SH-SY5Y (cell line): ENCODE measurements at regions not wholly inside any gene's neighbourhood (a gene's known extent, or its start where the extent isn't known, plus 50 kb on each side); places are given as distances from the start of the nearest gene placed in this dataset.

Experiments
- GATA2 ChIP-seq: IDR thresholded peaks from 2 replicates; pipeline ENCODE4 v1.6.1; 2011; ENCODE audit warnings: mild to moderate bottlenecking, low read depth, low read length
- GATA3 ChIP-seq: IDR thresholded peaks from 2 replicates; pipeline ENCODE4 v1.6.1; 2011; ENCODE audit warnings: low read depth, mild to moderate bottlenecking, low read length, moderate library complexity

GRCh38 chr17:34485999-34486398 is 93.4 kb upstream of the TMEM132E start:
- no peak for TF ChIP-seq GATA3
- no peak for TF ChIP-seq GATA2

- TF ChIP-seq GATA2 (no peak), GATA3 (no peak)
Measured at GRCh38 chr17:34484193-34484733, 95.1 kb upstream of the TMEM132E start.

GRCh38 chr17:34482730-34483129 is 96.7 kb upstream of the TMEM132E start:
- TF ChIP-seq GATA2 (no peak), GATA3 (no peak)

GRCh38 chr17:34481779-34482178 is 97.6 kb upstream of the TMEM132E start:
- TF ChIP-seq GATA3 (no peak), GATA2 (no peak)

GRCh38 chr17:34479371-34479770 is 100.0 kb upstream of the TMEM132E start:
- TF ChIP-seq GATA3 (no peak), GATA2 (no peak)

- no peak for TF ChIP-seq GATA2
- no peak for TF ChIP-seq GATA3
Measured at GRCh38 chr17:34478244-34478643, 101.1 kb upstream of the TMEM132E start.

GRCh38 chr17:34475296-34475695 is 104.1 kb upstream of the TMEM132E start:
- TF ChIP-seq GATA2 (no peak), GATA3 (no peak)

- TF ChIP-seq GATA3 (no peak), GATA2 (no peak)
Measured at GRCh38 chr17:34474706-34475105, 104.7 kb upstream of the TMEM132E start.

- no peak for TF ChIP-seq GATA3
- no peak for TF ChIP-seq GATA2
Measured at GRCh38 chr17:34472363-34472762, 107.0 kb upstream of the TMEM132E start.

GRCh38 chr17:34465789-34466188 is 102.8 kb upstream of the CCL1 start:
- TF ChIP-seq GATA3 (no peak), GATA2 (no peak)

GRCh38 chr17:34464812-34465211 is 101.8 kb upstream of the CCL1 start:
- no peak for TF ChIP-seq GATA2
- no peak for TF ChIP-seq GATA3

- TF ChIP-seq GATA2 (no peak), GATA3 (no peak)
Measured at GRCh38 chr17:34458266-34458665, 95.2 kb upstream of the CCL1 start.

GRCh38 chr17:34456121-34456520 is 93.1 kb upstream of the CCL1 start:
- no peak for TF ChIP-seq GATA2

- no peak for TF ChIP-seq GATA2
- no peak for TF ChIP-seq GATA3
Measured at GRCh38 chr17:34452769-34453168, 89.7 kb upstream of the CCL1 start.

- TF ChIP-seq GATA3 (no peak), GATA2 (no peak)
Measured at GRCh38 chr17:34451313-34451712, 88.3 kb upstream of the CCL1 start.

GRCh38 chr17:34447406-34447805 is 84.4 kb upstream of the CCL1 start:
- TF ChIP-seq GATA2 (no peak), GATA3 (no peak)
